Endothelial cell of umbilical vein (primary cell): ENCODE measurements at regions not wholly inside any gene's neighbourhood (a gene's known extent, or its start where the extent isn't known, plus 50 kb on each side); places are given as distances from the start of the nearest gene placed in this dataset.

ENCODE experiments used
- BruUV-seq: library from RNA; stranded (reverse); fragments of 400-500 nt; replicated peaks from 2 replicates; lab custom pipeline; 2021; lab: Mats Ljungman, UMichigan
- CTCF ChIA-PET: fragments of 300-600, 350-600 bp; sonication (Branson Sonifier 250); formaldehyde crosslinking; loops from one replicate; lab custom pipeline; 2021; ENCODE audit warnings: antibody characterized with exemption, inconsistent platforms; lab: Charles Lee
- POLR2A ChIA-PET: fragments of 300-600, 350-600 bp; sonication (Branson Sonifier 250); formaldehyde crosslinking; loops from one replicate; lab custom pipeline; 2021; ENCODE audit warnings: antibody characterized with exemption, inconsistent platforms; lab: Charles Lee
- DNase-seq: peaks from one replicate; pipeline ENCODE4 v3.0.0-alpha.2; 2011; ENCODE audit warnings: low read depth, low spot score
- FAIRE-seq: peaks from 2 replicates; lab custom pipeline; 2011; peaks lifted over from hg19 to GRCh38; lab: Jason Lieb, UNC
- H2AFZ ChIP-seq: 2 replicates; pipeline ENCODE4 v1.6.0; 2012; ENCODE audit warnings: low read depth, low read length, control low read depth, inconsistent platforms
- H3K27ac ChIP-seq: 2 replicates; pipeline ENCODE4 v1.5.1; 2011; ENCODE audit warnings: low read depth, mild to moderate bottlenecking, control low read depth, low read length, moderate library complexity; ENCODE audit not compliant: insufficient read depth
- H3K27me3 ChIP-seq, 2 experiments: 2 replicates each; pipeline versions ENCODE4 v1.6.0 to v1.6.1; 2011; ENCODE audit warnings: low read length in 2 of 2, mixed read lengths in 1 of 2; ENCODE audit not compliant: control insufficient read depth in 2 of 2, insufficient read depth in 2 of 2
- H3K36me3 ChIP-seq, 2 experiments: 2 replicates in 1 of 2; 3 replicates in 1 of 2; pipeline ENCODE4 v1.5.1; 2011; ENCODE audit warnings: low read length in 2 of 2, mild to moderate bottlenecking in 1 of 2, moderate library complexity in 1 of 2; ENCODE audit not compliant: control insufficient read depth in 2 of 2, insufficient read depth in 2 of 2; ENCODE audit errors: extremely low read depth in 1 of 2
- H3K4me1 ChIP-seq: 3 replicates; pipeline ENCODE4 v1.5.1; 2011; ENCODE audit warnings: mild to moderate bottlenecking, low read length; ENCODE audit not compliant: control insufficient read depth, insufficient read depth; ENCODE audit errors: extremely low read depth
- H3K4me2 ChIP-seq: 2 replicates; pipeline ENCODE4 v1.6.1; 2011; ENCODE audit warnings: low read length, control low read depth, mixed read lengths; ENCODE audit not compliant: insufficient read depth
- H3K4me3 ChIP-seq, 3 experiments: fragments of 200-600 bp in 1 of 3; sonication (generic), shearing (Covaris generic) in 1 of 3; replicated peaks in 1 of 3; 2 replicates each; pipeline ENCODE4 v1.5.1; 2011 to 2016; ENCODE audit warnings: control low read depth in 3 of 3, low read length in 3 of 3, mild to moderate bottlenecking in 2 of 3, inconsistent platforms in 1 of 3, low read depth in 1 of 3, moderate library complexity in 1 of 3; ENCODE audit not compliant: insufficient read depth in 1 of 3
- H3K79me2 ChIP-seq: 2 replicates; pipeline ENCODE4 v1.6.0; 2012; ENCODE audit warnings: low read length, inconsistent platforms; ENCODE audit not compliant: control insufficient read depth, insufficient read depth
- H3K9ac ChIP-seq: replicated peaks from 2 replicates; pipeline ENCODE3; 2011; ENCODE audit warnings: low read length, control low read depth; ENCODE audit not compliant: insufficient read depth; ENCODE audit errors: extremely low read depth
- H3K9me1 ChIP-seq: replicated peaks from 3 replicates; pipeline ENCODE4 v1.6.0; 2011; ENCODE audit warnings: mild to moderate bottlenecking, low read length; ENCODE audit not compliant: control insufficient read depth, insufficient read depth; ENCODE audit errors: extremely low read depth
- H3K9me3 ChIP-seq: replicated peaks from 2 replicates; pipeline ENCODE4 v1.5.1; 2012; ENCODE audit warnings: low read length, inconsistent platforms; ENCODE audit not compliant: control insufficient read depth, insufficient read depth
- H4K20me1 ChIP-seq: replicated peaks from 2 replicates; pipeline ENCODE3; 2011; ENCODE audit warnings: mild to moderate bottlenecking, low read length; ENCODE audit not compliant: control insufficient read depth, insufficient read depth; ENCODE audit errors: extremely low read depth
- CTCF ChIP-seq, 2 donors: IDR thresholded peaks; 1 replicate in 1 of 2; 2 replicates in 1 of 2; pipeline ENCODE4 v1.5.1; 2011; ENCODE audit warnings: low read length in 2 of 2, mild to moderate bottlenecking in 2 of 2, moderate library complexity in 2 of 2, control low read depth in 1 of 2, inconsistent platforms in 1 of 2, low read depth in 1 of 2; ENCODE audit not compliant: insufficient read depth in 1 of 2; ENCODE audit errors: extremely low read depth in 1 of 2
- EZH2 ChIP-seq: IDR thresholded peaks from 2 replicates; pipeline ENCODE4 v1.6.1; 2012; ENCODE audit warnings: borderline replicate concordance, low read depth, mild to moderate bottlenecking, moderate library complexity, low read length, inconsistent platforms; ENCODE audit not compliant: severe bottlenecking
- FOS ChIP-seq: IDR thresholded peaks from 2 replicates; pipeline ENCODE4 v1.6.1; 2011; ENCODE audit warnings: mild to moderate bottlenecking, low read length, moderate library complexity, borderline replicate concordance; ENCODE audit not compliant: insufficient read depth
- GATA2 ChIP-seq: IDR thresholded peaks from 2 replicates; pipeline ENCODE4 v1.7.0; 2011; ENCODE audit warnings: low read depth, mild to moderate bottlenecking, moderate library complexity, mixed read lengths, low read length; ENCODE audit not compliant: insufficient read length, insufficient read depth
- JUN ChIP-seq: IDR thresholded peaks from 2 replicates; pipeline ENCODE4 v1.6.1; 2011; ENCODE audit warnings: borderline replicate concordance, low read depth; ENCODE audit not compliant: insufficient read length, insufficient read depth
- MAX ChIP-seq: IDR thresholded peaks from 2 replicates; pipeline ENCODE4 v1.6.1; 2011; ENCODE audit not compliant: insufficient read depth, insufficient read length
- MYC ChIP-seq: IDR thresholded peaks from one replicate; pipeline ENCODE4 v1.6.1; 2011; ENCODE audit warnings: mild to moderate bottlenecking, low read depth, low read length
- POLR2A ChIP-seq: IDR thresholded peaks from 2 replicates; pipeline ENCODE4 v1.6.1; 2012; ENCODE audit warnings: low read depth, mild to moderate bottlenecking, control low read depth, low read length
- POLR2AphosphoS5 ChIP-seq: IDR thresholded peaks from 2 replicates; pipeline ENCODE4 v1.6.1; 2012; ENCODE audit warnings: low read depth, mild to moderate bottlenecking, control low read depth, low read length, moderate library complexity; ENCODE audit not compliant: insufficient read depth
- dilution Hi-C: fragments of 300-500 bp; cut with MboI; formaldehyde crosslinking; loops from one replicate; pipeline ENCODE4 v1.15.0; 2019; ENCODE audit warnings: low sequenced_read_pairs; ENCODE audit not compliant: extremely low pct_ligation_motif_present
- intact Hi-C: fragments of 100-400 bp; cut with micrococcal nuclease; formaldehyde crosslinking; loops from one replicate; pipeline ENCODE4 v1.10.0; 2022

GRCh38 chr5:18329328-18329727 is 695.1 kb downstream of the TAF11L14 start:
- CTCF ChIA-PET, result no interaction called here
- no peak for FAIRE-seq

More at GRCh38 chr5:18329328-18329727, 695.1 kb downstream of the TAF11L14 start:
- no peak for TF ChIP-seq MAX
- no peak for TF ChIP-seq MYC
- no peak for TF ChIP-seq CTCF (IDR thresholded peaks at IDR 0.05; ENCODE audit: extremely low read depth in 1 of 2, insufficient read depth in 1 of 2, low read depth in 1 of 2, low read length in 2 of 2)
- no peak for TF ChIP-seq POLR2A
- no peak for TF ChIP-seq FOS
- TF ChIP-seq GATA2, result no peak
- TF ChIP-seq POLR2AphosphoS5, result no peak
- TF ChIP-seq JUN, result no peak
- TF ChIP-seq EZH2, result no peak
- intact Hi-C loops, result no loop called here
- Histone ChIP-seq H3K27me3 (no peaks in the 10 kb centered on the region), H4K20me1 (no peaks in the 10 kb centered on the region), H3K4me3 (no peak overlapping the region), H3K9me3 (no peaks in the 10 kb centered on the region), H3K4me1 (no peaks in the 10 kb centered on the region), H2AFZ (no peak overlapping the region), H3K4me2 (no peak overlapping the region), H3K79me2 (no peaks in the 10 kb centered on the region), H3K9me1 (no peaks in the 10 kb centered on the region), H3K27ac (no peak overlapping the region), H3K36me3 (no peaks in the 10 kb centered on the region), H3K9ac (no peak overlapping the region)
- dilution Hi-C loops, result no loop called here
- POLR2A ChIA-PET, result no interaction called here
- DNase-seq, result no peak
- BruUV-seq, result no TSS peak
